ENCODE measurements at regions not wholly inside any gene's neighbourhood (a gene's known extent, or its start where the extent isn't known, plus 50 kb on each side); places are given as distances from the start of the nearest gene placed in this dataset.

GRCh38 chr10:29962166-29962850, 97.1 kb downstream of the JCAD start:
- DNase-seq (ENCODE audit: low spot score), result no peak

- no peak for DNase-seq (ENCODE audit: low spot score)
These were observed 98.0 kb downstream of the JCAD start for GRCh38 chr10:29961351-29961750.

DNA sequence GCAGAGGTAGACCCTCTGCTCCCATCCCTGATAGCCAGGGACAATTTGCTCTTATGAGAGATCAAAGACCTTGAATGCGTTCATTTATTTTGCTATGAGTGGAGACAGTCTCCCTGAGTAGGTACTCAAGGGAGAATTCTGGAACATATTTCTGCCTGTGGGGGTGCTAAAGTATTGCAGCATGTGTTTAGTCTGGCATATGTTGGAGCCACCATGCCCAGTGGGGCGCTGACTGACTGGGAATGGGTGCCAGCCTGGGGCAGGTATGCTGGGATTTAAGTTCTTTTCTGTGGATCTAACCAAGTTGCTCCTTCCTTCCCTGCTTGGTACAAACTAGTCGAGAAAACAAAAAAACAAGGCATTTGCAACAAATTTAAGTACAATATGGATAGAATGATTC, 99.1 kb downstream of the JCAD start:
- no peak for DNase-seq (ENCODE audit: low spot score)

DNA sequence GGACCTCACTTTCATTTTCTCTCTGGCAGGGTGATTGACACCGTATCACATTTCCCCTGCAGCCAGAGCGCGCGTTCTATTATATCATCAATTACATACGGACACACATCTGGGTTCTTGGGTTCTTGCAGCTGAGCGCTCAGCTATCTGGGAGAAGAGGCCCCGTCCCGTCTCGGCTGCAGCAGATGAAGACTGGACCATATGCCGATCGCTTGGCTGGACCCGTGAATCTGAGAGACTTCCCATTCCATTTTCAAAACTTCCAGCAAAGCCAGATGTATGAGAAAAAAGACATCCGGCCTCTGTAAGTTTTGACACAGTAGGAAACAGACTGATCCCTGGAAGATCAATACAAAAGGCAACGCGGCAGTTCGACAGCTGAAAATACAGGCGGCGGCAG, 99.8 kb downstream of the JCAD start:
- no peak for DNase-seq (ENCODE audit: low spot score)

DNA sequence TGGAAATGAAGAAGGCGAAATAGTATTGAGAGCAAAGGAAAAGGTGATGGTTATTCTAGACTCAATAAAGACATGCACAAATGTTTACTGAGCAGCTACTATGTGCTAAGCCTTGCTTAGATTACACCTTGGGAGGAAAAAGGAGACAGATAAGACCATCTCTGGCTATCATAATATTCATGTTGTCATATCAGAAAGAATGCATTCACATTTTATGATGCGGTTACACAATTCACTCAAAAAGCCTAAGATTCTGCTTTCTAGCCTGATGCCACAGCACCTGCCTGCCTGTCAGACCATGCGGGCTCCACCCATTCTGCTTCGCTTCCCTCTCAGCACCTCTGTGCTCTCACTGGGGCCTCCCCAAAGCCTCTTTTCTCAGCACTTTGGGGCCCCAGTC, 100.9 kb downstream of the JCAD start:
- DNase-seq (ENCODE audit: low spot score), result no peak

DNA sequence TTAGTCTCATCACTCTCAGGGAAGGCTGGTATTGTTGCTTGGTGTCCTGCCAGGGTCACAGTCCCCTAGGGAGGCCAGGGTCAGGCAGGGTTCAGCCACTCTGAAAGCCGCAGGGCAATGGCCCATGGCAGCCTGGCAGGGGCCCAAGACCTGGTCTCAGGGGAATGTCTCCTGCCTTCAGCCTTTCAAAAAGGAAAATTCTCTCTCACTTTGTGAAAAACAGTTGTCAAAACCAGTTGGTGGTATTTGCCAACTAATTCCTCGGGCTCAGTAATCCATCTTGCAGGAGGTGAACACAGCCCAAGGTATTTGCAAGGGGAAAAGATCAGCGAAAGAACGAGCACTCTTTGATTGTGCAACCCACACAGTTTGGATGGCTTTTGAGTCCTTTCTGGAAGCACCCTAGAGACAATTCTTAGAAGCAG, 101.5 kb downstream of the JCAD start:
- peak; percentile 53 for DNase-seq (ENCODE audit: low spot score)

DNA sequence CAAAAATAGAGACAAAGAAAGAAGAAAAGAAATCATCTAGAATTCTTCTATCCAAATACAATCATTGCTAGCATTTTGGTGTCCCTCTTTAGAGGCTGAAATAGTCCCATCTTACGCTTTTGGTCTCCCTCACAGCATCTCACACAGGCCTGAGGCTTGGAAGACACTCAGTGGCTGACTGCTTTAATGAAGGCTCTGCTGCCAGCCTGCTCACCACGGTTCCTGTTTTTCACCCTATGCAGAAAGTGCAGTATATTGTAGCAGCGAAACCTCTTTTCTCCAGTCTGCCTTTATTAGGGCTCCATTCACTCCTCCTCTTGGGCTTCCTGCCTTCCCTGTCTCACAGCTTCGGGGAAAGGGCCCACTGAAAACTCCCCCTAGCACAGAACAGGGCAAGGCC, 102.2 kb downstream of the JCAD start:
- DNase-seq (ENCODE audit: low spot score), result no peak

DNA sequence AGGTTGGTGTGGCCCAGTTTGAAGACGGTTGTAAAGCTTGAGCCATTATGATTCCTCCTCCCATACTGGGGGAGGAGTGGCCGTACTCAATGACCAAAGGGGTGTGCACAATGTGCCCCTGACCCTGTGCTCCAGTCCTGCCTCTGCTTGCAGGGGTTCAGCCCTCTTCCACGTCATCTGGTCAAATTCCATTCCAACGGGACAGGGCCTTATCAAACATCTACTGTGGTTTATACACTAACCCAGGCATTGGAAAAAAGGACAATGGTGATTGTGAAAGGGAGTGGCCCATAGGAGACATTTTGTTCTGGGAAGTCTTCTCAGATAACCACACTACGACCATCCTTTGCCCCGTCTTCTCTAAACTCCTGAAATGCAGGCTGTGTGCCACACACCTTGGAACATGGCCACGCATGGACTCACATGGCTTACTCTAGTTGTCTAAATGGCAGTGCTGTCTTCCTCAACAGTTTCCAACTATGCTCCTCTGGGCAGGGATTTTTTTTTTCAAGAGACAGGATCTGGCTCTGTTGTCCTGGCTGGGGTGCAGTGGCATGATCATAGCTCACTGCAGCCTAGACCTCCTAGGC, 103.0 kb downstream of the JCAD start:
- DNase-seq (ENCODE audit: low spot score), result no peak

GRCh38 chr10:29955329-29955935, 104.0 kb downstream of the JCAD start:
- peak; percentile 61 for DNase-seq (ENCODE audit: low spot score)

DNA sequence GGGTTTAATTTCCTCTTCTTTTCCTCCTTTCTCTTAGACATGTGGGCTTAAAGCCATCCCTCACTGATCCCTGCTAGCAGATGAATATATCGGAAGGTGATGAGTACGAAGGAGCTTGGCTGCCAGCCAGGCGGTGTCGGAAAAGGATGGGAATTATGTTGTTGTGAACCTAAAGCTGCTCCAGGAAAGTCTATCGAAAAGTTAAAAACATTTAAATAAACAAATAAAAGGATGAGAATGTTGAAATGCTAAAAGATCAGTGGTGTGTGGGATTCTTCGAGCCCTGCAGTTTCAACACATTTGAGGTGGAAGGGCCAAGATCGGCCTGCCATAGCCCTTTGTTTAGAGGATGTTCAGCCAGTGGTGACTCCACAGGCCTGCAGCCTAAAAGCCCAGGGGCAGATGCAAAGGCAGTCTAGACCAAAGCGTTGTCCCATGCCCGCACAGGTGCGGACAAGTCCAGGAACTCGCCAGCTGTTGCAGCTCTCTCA, 107.9 kb downstream of the JCAD start:
- DNase-seq (ENCODE audit: low spot score), result peak; percentile 37

- DNase-seq (ENCODE audit: low spot score), result no peak
These were observed 109.0 kb downstream of the JCAD start for GRCh38 chr10:29950391-29950790.

GRCh38 chr10:29949411-29950011, 109.9 kb downstream of the JCAD start:
- peak; percentile 95 for DNase-seq (ENCODE audit: low spot score)

GRCh38 chr10:29948881-29949355, 110.5 kb downstream of the JCAD start:
- peak; percentile 60 for DNase-seq (ENCODE audit: low spot score)

- DNase-seq (ENCODE audit: low spot score), result peak; percentile 36
These were observed 111.7 kb downstream of the JCAD start for GRCh38 chr10:29947701-29948060.

- peak; percentile 86 for DNase-seq (ENCODE audit: low spot score)
These were observed 112.3 kb downstream of the JCAD start for GRCh38 chr10:29946953-29947700.

- DNase-seq (ENCODE audit: low spot score), result no peak
These were observed 112.8 kb downstream of the JCAD start for GRCh38 chr10:29946614-29946952.

DNA sequence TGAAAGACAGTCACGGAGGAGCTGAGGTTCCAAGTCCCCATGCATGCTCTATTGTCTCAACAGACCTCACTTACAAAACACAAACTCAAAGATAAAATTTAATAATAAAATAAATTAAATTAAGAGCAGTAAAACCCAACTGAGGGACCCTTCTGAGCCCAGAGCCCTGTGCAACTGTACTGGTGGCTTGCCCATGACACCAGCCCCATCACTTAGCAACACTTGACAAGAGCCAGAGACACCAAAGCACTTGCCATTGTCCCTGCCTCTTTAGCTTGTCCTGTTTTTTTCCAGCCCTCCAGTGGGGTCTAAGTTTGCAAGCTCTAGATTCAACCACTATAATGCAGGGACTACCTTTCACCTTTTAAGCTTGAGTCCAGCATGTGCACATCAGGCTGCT, 117.9 kb downstream of the JCAD start:
- no peak for DNase-seq (ENCODE audit: low spot score)

DNA sequence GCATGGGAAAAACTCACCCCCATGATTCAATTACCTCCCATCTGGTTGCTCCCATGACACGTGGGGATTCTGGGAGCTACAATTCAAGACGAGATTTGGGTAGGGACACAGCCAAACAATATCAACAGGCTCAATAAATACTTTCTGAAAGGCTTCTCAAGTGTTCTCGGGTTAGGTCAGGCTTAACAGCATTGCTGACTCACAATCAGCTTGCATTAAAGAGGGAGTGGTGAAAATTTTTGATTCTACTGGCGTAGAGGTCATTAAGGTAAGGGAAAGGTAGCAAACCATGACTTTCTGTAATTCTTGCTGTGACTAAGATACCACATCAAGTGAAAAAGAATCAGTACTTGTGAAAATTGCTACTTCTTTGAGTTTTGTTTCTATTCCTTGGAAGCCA, 126.4 kb downstream of the JCAD start:
- no peak for DNase-seq (ENCODE audit: low spot score)

DNA sequence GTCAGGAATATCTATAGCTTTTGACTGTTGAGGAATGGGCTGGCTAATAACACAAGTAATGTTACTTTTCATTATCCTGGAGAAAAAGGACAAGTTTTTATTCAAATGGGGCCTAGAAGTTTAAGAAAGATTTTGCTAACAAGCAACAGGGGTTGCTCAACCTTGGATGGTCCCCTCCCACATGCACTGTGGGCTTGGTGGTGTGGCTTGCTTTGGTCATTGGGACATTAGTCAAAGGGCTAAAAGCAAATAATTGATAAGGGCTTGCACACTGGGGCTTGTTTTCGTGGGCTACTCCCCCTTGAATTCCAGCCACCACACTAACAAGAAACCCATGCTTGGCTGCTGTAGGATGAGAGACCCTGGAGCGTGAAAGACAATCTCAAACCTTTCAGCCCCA, 127.6 kb downstream of the JCAD start:
- DNase-seq (ENCODE audit: low spot score), result no peak

DNA sequence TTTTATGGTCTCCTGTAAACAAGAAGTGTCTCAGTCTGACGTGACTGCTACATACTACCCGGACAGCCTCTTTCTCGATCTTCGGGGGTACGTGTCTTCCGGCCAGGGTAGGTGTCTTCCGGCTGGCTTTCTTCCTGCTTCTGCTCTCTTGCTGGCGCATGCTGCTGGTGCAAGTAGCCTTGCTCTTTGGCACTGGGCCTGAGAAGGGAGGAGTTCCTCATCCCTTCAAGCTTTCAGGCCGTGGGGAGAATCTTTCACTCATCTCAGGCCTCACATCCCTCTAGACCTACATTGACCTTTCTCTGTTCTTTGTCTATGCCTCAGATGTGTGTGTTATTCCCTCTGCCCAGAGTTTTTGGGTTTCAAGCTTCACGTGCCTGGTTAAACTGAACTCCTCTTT, 130.4 kb downstream of the JCAD start:
- no peak for DNase-seq (ENCODE audit: low spot score)

DNA sequence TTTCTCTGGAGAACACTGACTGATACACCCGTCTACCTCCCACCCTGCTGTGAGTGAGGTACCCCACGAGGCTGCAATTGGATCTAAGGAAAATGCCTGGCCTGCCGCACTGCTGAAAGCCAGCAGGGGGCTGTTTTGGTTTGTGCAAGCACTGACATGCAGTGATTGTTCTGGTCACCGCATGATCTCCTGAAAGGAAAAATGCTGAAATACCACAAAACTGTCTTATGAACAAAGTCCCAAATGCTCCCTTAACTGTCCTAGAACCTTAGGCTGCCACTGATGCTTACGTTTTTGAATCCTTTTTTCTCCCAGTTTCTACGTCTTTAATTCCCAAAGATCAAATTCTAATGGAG, 132.7 kb downstream of the JCAD start:
- no peak for DNase-seq (ENCODE audit: low spot score)

All from A172 (cell line).